CD4-positive, alpha-beta T cell (primary cell): ENCODE measurements at regions not wholly inside any gene's neighbourhood (a gene's known extent, or its start where the extent isn't known, plus 50 kb on each side); places are given as distances from the start of the nearest gene placed in this dataset.

ENCODE experiments used
- ATAC-seq: fragments of 200-7000 bp; cut with Tn5 transposase; one replicate; pipeline ENCODE4 v1.10.0; 2022; ENCODE audit warnings: mild to moderate bottlenecking; ENCODE audit not compliant: poor library complexity
- CTCF ChIA-PET: fragments of 350-600 bp; sonication (Branson Sonifier 250); formaldehyde crosslinking; loops from one replicate; lab custom pipeline; 2021; ENCODE audit warnings: antibody characterized with exemption, inconsistent platforms; lab: Charles Lee
- POLR2A ChIA-PET: fragments of 350-600 bp; sonication (Branson Sonifier 250); formaldehyde crosslinking; loops from one replicate; lab custom pipeline; 2021; ENCODE audit warnings: antibody characterized with exemption, inconsistent platforms; lab: Charles Lee
- DNase-seq, 14 experiments: peaks; one replicate each; pipeline ENCODE4 v3.0.0-alpha.2; 2013 to 2020; ENCODE audit warnings: mixed read lengths in 2 of 14
- H3K27ac ChIP-seq, 2 donors: one replicate each; pipeline versions ENCODE4 v1.5.1 to v1.7.0; 2013; ENCODE audit warnings: low read length in 2 of 2, low read depth in 1 of 2, mild to moderate bottlenecking in 1 of 2
- H3K27me3 ChIP-seq, 2 experiments: 1 replicate in 1 of 2; 2 replicates in 1 of 2; pipeline versions ENCODE4 v1.6.1 to v1.7.0; 2013; ENCODE audit warnings: low read length in 2 of 2, control low read depth in 1 of 2, mild to moderate bottlenecking in 1 of 2, moderate library complexity in 1 of 2; ENCODE audit not compliant: insufficient read depth in 2 of 2, control insufficient read depth in 1 of 2
- H3K36me3 ChIP-seq: one replicate; pipeline ENCODE4 v1.6.1; 2013; ENCODE audit warnings: low read length, control low read depth; ENCODE audit not compliant: insufficient read depth
- H3K4me1 ChIP-seq: one replicate; pipeline ENCODE4 v1.6.1; 2013; ENCODE audit warnings: low read length, control low read depth; ENCODE audit not compliant: insufficient read depth
- H3K4me3 ChIP-seq: one replicate; pipeline ENCODE4 v1.5.1; 2013; ENCODE audit warnings: mild to moderate bottlenecking, low read length, moderate library complexity
- H3K9me3 ChIP-seq, 2 experiments: 1 replicate in 1 of 2; 2 replicates in 1 of 2; pipeline versions ENCODE4 v1.6.1 to v1.7.0; 2013; ENCODE audit warnings: low read length in 2 of 2, mild to moderate bottlenecking in 2 of 2, control low read depth in 1 of 2, moderate library complexity in 1 of 2; ENCODE audit not compliant: control insufficient read depth in 1 of 2, insufficient read depth in 1 of 2
- H3K27ac Mint-ChIP-seq: one replicate; pipeline ENCODE4 v1.8.0; 2020; ENCODE audit warnings: mixed read lengths
- H3K27me3 Mint-ChIP-seq: one replicate; pipeline ENCODE4 v1.8.0; 2021; ENCODE audit warnings: mixed read lengths
- H3K36me3 Mint-ChIP-seq: one replicate; pipeline ENCODE4 v1.8.0; 2021; ENCODE audit warnings: low read depth, mixed read lengths
- H3K4me1 Mint-ChIP-seq: one replicate; pipeline ENCODE4 v1.8.0; 2021; ENCODE audit warnings: low read depth, mixed read lengths
- H3K4me3 Mint-ChIP-seq: one replicate; pipeline ENCODE4 v1.8.0; 2020; ENCODE audit warnings: mild to moderate bottlenecking, mixed read lengths
- H3K9me3 Mint-ChIP-seq: one replicate; pipeline ENCODE4 v1.8.0; 2020; ENCODE audit warnings: mixed read lengths
- CTCF ChIP-seq: fragments of 200-600 bp; IDR thresholded peaks from one replicate; pipeline ENCODE4 v1.8.0; 2022; ENCODE audit warnings: antibody characterized with exemption, mild to moderate bottlenecking
- intact Hi-C, 2 experiments: fragments of 100-400 bp; cut with DNase I in 1 of 2; cut with micrococcal nuclease in 1 of 2; formaldehyde crosslinking; loops; one replicate each; pipeline versions ENCODE4 v1.15.1 to v1.9.0; 2023 to 2025; cut with DNase I, micrococcal nuclease

GRCh38 chr12:115398311-115398781 is 714.4 kb upstream of the TBX3 start:
- H3K9me3 ChIP-seq = peaks cover 9 to 10% of the 10 kb centered on the region in 2 experiments
- no peak overlapping the region for H3K4me3 Mint-ChIP-seq

GRCh38 chr12:115396567-115396966 is 712.6 kb upstream of the TBX3 start:
- no peaks in the 10 kb centered on the region for H3K36me3 Mint-ChIP-seq
- DNase-seq (no peak), ATAC-seq (no peak)
- H3K9me3 ChIP-seq = peaks cover 9 to 10% of the 10 kb centered on the region in 2 experiments
- TF ChIP-seq CTCF = no peak
- H3K4me3 ChIP-seq = no peak overlapping the region
- H3K36me3 ChIP-seq = no peaks in the 10 kb centered on the region
- POLR2A ChIA-PET = no interaction called here
- no peak overlapping the region for H3K27ac ChIP-seq
- H3K4me3 Mint-ChIP-seq = no peak overlapping the region
- H3K9me3 Mint-ChIP-seq = peaks cover 15% of the 10 kb centered on the region
- H3K27me3 ChIP-seq = no peaks in the 10 kb centered on the region
- H3K4me1 ChIP-seq = no peaks in the 10 kb centered on the region
- no peak overlapping the region for H3K27ac Mint-ChIP-seq
- H3K27me3 Mint-ChIP-seq = no peaks in the 10 kb centered on the region
- intact Hi-C loops = no loop called here
- H3K4me1 Mint-ChIP-seq = no peaks in the 10 kb centered on the region
- CTCF ChIA-PET = no interaction called here

More at GRCh38 chr12:115398311-115398781, 714.4 kb upstream of the TBX3 start:
- no peaks in the 10 kb centered on the region for H3K36me3 Mint-ChIP-seq
- H3K27me3 ChIP-seq = no peaks in the 10 kb centered on the region
- H3K27ac Mint-ChIP-seq = no peak overlapping the region
- ChIA-PET CTCF (no interaction called here), POLR2A (no interaction called here)
- no peaks in the 10 kb centered on the region for H3K4me1 ChIP-seq
- no peaks in the 10 kb centered on the region for H3K36me3 ChIP-seq
- no peak overlapping the region for H3K4me3 ChIP-seq
- H3K9me3 Mint-ChIP-seq = peaks cover 13% of the 10 kb centered on the region
- H3K27ac ChIP-seq = no peak overlapping the region
- intact Hi-C loops = no loop called here
- ATAC-seq = no peak
- H3K4me1 Mint-ChIP-seq = no peaks in the 10 kb centered on the region
- no peak for TF ChIP-seq CTCF
- no peaks in the 10 kb centered on the region for H3K27me3 Mint-ChIP-seq
- DNase-seq = no peak

- no peak for DNase-seq
- Histone ChIP-seq H3K4me3 (no peak overlapping the region), H3K9me3 (peaks cover 8 to 10% of the 10 kb centered on the region in 2 experiments), H3K36me3 (no peaks in the 10 kb centered on the region), H3K4me1 (no peaks in the 10 kb centered on the region), H3K27ac (no peak overlapping the region), H3K27me3 (no peaks in the 10 kb centered on the region)
- intact Hi-C loops = no loop called here
- TF ChIP-seq CTCF = no peak
- H3K4me3 Mint-ChIP-seq = no peak overlapping the region
- H3K27me3 Mint-ChIP-seq = no peaks in the 10 kb centered on the region
- no peak overlapping the region for H3K27ac Mint-ChIP-seq
- ChIA-PET CTCF (no interaction called here), POLR2A (no interaction called here)
- ATAC-seq = no peak
- H3K4me1 Mint-ChIP-seq = no peaks in the 10 kb centered on the region
- peaks cover 16% of the 10 kb centered on the region for H3K9me3 Mint-ChIP-seq
- no peaks in the 10 kb centered on the region for H3K36me3 Mint-ChIP-seq
Measured at GRCh38 chr12:115394496-115395220, 710.7 kb upstream of the TBX3 start.
